HT-29 (cell line): ENCODE measurements at regions not wholly inside any gene's neighbourhood (a gene's known extent, or its start where the extent isn't known, plus 50 kb on each side); places are given as distances from the start of the nearest gene placed in this dataset.
A peak's percentile ranks its signal among the peaks of the same experiment; 100 is the strongest.
"Not testable (repeated sequence)": the region's sequence is repeated elsewhere in the genome, so short reads cannot be mapped to it uniquely, and the experiment has no call there.

Source experiments
- DNase-seq: peaks from one replicate; pipeline ENCODE4 v3.0.0-alpha.2; 2015; ENCODE audit warnings: low spot score

GRCh38 chr3:177357352-177358090 is 160.2 kb upstream of the TBL1XR1 start:
- DNase-seq, result peak; percentile 94

- DNase-seq, result peak; percentile 85
These were observed 161.1 kb upstream of the TBL1XR1 start for GRCh38 chr3:177358091-177358976.

GRCh38 chr3:177358977-177359592 is 161.8 kb upstream of the TBL1XR1 start:
- peak; percentile 82 for DNase-seq

- DNase-seq, result peak; percentile 98
These were observed 162.5 kb upstream of the TBL1XR1 start for GRCh38 chr3:177359593-177360357.

GRCh38 chr3:177361081-177361938 is 164.0 kb upstream of the TBL1XR1 start:
- DNase-seq, result no peak

- no peak for DNase-seq
These were observed 165.3 kb upstream of the TBL1XR1 start for GRCh38 chr3:177362626-177363025.

- DNase-seq, result no peak
These were observed 167.0 kb upstream of the TBL1XR1 start for GRCh38 chr3:177364236-177364635.

GRCh38 chr3:177365294-177365693 is 168.0 kb upstream of the TBL1XR1 start:
- not testable (repeated sequence) for DNase-seq

GRCh38 chr3:177367788-177368187 is 170.5 kb upstream of the TBL1XR1 start:
- no peak for DNase-seq

- no peak for DNase-seq
These were observed 173.1 kb upstream of the TBL1XR1 start for GRCh38 chr3:177370246-177370822.

GRCh38 chr3:177371146-177371545 is 173.9 kb upstream of the TBL1XR1 start:
- no peak for DNase-seq

GRCh38 chr3:177371888-177372287 is 174.6 kb upstream of the TBL1XR1 start:
- no peak for DNase-seq

GRCh38 chr3:177374323-177374722 is 177.0 kb upstream of the TBL1XR1 start:
- DNase-seq, result no peak

- no peak for DNase-seq
These were observed 178.0 kb upstream of the TBL1XR1 start for GRCh38 chr3:177375316-177375715.

GRCh38 chr3:177377166-177377565 is 179.9 kb upstream of the TBL1XR1 start:
- peak; percentile 66 for DNase-seq

GRCh38 chr3:177378168-177378567 is 180.9 kb upstream of the TBL1XR1 start:
- DNase-seq, result no peak

- no peak for DNase-seq
These were observed 181.8 kb upstream of the TBL1XR1 start for GRCh38 chr3:177379045-177379444.

GRCh38 chr3:177381070-177381469 is 183.8 kb upstream of the TBL1XR1 start:
- no peak for DNase-seq

- no peak for DNase-seq
These were observed 185.7 kb upstream of the TBL1XR1 start for GRCh38 chr3:177382944-177383343.

- DNase-seq, result no peak
These were observed 187.9 kb upstream of the TBL1XR1 start for GRCh38 chr3:177385186-177385585.
